Glomerular visceral epithelial cell (primary cell): ENCODE measurements at regions not wholly inside any gene's neighbourhood (a gene's known extent, or its start where the extent isn't known, plus 50 kb on each side); places are given as distances from the start of the nearest gene placed in this dataset.
"Not testable (repeated sequence)": the region's sequence is repeated elsewhere in the genome, so short reads cannot be mapped to it uniquely, and the experiment has no call there.

Experiments
- DNase-seq: peaks from one replicate; pipeline ENCODE4 v3.0.0-alpha.2; 2016; ENCODE audit errors: extremely low spot score

GRCh38 chr6:139728876-139729427, 354.5 kb upstream of the CITED2 start:
- DNase-seq, result no peak

- not testable (repeated sequence) for DNase-seq
Observed at GRCh38 chr6:139726272-139726671, 351.8 kb upstream of the CITED2 start.

GRCh38 chr6:139722530-139722929, 348.1 kb upstream of the CITED2 start:
- no peak for DNase-seq

DNA sequence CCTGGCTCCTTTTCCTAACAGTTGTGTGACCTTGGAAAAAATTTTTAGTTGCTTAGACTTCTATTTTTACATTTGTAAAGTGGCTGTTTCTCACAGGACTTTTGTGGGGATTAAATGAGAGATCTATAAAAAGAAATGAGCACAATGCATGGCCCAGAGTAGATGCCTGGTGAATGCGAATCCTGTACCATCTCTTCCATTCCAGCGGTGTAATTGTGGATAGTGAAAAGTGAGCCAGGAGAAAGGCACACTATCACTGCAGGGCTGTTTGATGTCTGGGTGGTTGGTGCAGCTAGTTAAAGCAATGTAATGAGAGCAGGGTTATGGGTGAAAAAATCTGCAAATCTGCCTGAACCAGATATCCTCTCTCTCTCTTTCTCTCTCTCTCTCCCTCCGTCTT, 347.5 kb upstream of the CITED2 start:
- no peak for DNase-seq

- no peak for DNase-seq
Observed at GRCh38 chr6:139713900-139714506, 339.6 kb upstream of the CITED2 start.

DNA sequence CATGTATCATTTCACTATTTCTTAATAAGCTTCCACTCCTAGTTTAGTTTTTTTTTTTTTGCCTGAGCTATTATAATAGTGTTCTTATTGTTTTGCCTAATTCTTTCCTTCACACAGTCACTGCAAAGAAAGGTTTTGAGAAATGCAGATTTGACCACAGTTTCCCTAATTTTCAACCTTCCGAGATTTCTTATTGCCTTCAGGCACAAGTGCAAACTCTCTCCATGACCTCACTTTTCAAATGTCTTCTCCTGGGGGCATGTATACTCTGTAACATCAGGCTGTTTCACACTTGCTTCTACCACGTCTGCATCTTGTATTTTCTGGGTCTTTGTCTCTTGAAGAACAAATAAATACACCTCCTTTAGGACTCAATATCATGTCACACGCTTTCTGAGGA, 339.0 kb upstream of the CITED2 start:
- no peak for DNase-seq

DNA sequence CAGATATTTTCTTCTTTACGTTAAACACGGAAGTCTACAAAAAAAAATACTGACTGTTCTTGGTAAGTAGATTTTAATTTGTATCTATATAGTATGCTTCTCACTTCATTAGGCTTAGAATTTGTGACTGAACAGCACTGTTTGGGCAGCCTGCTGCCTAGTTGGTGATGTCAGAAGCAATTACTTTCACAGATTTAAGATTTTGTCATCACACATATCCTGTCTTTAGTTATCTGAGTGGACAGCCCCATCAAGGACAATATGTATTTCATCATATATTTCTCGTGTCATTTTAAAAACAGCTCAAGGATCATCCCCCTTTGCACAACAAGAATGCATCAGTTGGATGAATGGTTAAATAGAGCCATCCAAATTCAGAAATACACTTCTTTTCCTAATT, 338.4 kb upstream of the CITED2 start:
- no peak for DNase-seq

DNA sequence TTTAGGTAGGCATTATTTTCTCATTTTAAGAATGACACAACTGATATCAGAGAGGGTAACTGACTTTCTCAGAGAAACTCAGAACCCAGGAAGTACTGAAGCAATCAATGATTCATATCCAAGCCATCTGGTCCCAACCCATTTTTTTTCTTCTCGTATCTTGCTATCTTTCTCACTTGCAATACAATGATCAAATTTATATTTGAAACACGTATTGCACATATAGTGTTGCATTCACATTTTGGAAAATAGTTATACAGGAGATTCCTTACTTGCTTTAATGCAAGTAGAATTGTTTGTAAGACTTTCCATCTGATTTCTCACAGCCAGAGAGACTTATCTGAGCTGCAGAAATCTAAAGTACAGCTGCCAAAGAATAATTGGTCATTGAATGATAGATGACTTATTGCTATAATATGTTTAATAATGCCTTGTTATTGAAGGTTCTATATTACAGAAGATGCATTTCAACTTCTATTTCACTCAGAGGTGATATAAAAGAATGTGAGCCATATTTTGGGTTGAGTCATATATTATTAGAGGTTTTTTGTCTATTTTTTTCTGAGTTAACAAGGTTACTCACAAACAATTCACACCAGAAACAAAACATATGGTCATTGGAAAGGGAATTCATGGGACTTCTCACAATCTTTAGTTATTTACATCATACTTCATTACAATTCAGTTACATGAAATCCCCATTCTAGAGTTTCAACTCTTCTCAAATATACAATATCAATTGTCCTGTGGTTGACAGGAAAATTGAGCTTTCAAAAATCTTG, 337.5 kb upstream of the CITED2 start:
- DNase-seq, result no peak

DNA sequence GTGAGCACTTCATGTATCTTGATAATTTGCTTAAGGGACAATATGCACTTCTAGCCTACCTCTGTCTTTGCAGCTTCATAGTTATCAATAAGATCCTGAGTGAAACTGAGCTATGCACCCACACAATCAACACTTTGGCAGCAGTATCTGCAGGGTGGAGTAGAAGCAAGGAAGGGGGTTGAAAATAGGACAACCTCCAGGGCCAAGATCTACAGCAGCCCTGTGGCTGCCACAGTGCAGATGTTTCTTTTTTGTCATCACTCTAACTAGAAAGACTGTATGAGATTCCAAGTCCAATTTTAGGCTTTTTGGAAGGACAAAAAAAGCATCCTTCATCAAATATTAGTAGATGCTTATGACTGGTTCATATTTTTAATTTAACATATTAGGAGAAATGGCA, 336.1 kb upstream of the CITED2 start:
- no peak for DNase-seq

DNA sequence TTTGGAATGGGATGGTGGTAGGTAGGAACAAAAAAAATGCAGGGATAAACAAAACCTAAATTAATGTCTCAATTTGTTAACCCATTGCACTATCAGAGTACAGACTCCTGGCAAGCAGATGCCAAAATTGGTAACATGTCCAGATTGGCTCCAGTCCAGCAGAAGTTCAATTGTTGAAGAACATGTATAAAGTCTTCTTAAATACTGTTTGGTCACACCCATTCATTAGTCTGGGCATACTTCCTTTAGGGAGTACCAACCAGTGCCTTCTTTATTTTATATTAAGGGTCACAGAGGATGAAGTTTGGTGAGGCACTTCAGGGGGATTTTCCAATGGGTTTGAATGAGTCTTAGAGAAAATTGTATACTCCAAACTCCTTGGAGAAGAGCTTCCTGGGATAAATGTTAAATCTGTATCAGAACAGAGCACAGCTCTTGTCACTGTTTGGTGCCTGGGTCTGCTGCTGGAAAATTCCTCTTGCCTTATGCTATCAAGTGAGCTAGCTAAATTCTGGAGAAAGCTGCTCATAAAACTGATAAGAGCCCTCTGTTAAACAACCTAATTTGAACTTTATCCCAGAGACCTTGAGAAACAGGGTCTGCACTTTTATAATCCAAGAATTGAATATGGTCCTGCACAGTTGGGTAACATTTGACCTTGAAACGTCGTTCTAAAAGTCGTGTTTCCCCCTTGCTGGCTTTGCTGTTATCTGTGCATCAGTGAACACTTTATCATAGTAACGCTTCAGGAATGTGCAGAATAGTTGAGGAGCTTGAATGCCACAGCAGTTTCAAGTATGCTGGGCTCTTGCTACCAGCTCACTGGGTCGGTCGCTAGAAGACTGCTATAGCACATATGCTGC, 334.1 kb upstream of the CITED2 start:
- DNase-seq, result peak; percentile 87

GRCh38 chr6:139706912-139707311, 332.5 kb upstream of the CITED2 start:
- DNase-seq, result no peak

GRCh38 chr6:139705284-139705683, 330.8 kb upstream of the CITED2 start:
- DNase-seq, result no peak

- DNase-seq, result no peak
Observed at GRCh38 chr6:139703780-139704179, 329.3 kb upstream of the CITED2 start.

GRCh38 chr6:139702706-139703105, 328.3 kb upstream of the CITED2 start:
- no peak for DNase-seq

- DNase-seq, result no peak
Observed at GRCh38 chr6:139701695-139702094, 327.2 kb upstream of the CITED2 start.

DNA sequence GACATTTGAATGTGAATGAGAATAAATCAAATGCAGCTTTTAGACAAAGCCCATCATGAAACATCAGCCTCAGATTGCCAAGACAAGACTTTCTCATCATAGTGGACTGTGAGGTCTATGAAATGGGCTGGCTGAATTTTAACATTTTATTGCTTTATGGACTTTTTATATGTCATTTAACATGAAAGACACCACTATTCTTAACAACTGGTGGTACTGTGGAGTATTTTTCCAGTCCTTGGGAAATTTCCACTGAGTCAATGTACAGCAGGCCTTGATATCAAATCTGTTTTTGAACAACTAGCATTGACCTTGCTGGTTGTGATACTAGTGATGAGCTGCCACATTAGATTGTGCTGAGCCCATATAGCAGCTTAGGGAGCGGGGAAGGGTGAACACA, 326.6 kb upstream of the CITED2 start:
- no peak for DNase-seq

DNA sequence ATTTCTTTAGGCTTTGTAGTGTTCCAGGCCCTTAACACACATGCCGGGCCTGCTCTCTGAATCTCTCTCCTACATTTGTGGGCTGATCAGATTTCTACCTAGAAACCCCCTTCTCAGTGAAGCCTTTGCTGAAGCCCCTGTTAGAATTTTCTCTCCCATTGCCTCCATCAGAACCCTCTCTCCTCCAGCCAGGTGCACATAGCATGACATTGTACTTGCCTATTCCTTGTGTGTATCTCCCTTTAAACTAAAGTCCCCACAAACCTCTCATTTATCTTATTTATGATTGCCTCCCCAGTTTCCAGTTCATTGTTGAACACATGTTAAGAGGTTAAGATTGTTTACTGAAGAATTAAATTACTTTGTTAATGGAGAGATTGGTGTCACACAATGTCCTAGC, 325.5 kb upstream of the CITED2 start:
- DNase-seq, result no peak

DNA sequence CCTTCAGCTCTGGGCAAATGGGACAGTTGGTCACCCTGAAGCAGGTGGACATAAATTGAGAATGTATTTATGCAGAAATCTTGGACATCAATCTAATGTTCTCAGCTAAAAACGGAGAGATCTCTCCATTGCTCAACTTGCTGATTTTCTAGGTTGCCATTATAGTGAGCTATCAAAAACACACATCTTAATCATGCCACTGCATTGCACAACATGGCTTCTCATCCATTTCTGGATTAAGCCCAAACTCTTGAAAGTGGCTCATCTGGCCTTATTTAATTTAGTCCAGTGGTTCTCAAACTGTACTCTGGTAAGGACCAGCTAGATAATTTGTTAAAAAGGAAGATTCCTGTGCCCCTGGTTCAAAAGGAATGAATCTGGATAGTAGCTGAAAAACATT, 324.9 kb upstream of the CITED2 start:
- DNase-seq, result no peak

- DNase-seq, result peak; percentile 18
Observed at GRCh38 chr6:139698526-139699176, 324.2 kb upstream of the CITED2 start.

- not testable (repeated sequence) for DNase-seq
Observed at GRCh38 chr6:139697856-139698255, 323.4 kb upstream of the CITED2 start.

DNA sequence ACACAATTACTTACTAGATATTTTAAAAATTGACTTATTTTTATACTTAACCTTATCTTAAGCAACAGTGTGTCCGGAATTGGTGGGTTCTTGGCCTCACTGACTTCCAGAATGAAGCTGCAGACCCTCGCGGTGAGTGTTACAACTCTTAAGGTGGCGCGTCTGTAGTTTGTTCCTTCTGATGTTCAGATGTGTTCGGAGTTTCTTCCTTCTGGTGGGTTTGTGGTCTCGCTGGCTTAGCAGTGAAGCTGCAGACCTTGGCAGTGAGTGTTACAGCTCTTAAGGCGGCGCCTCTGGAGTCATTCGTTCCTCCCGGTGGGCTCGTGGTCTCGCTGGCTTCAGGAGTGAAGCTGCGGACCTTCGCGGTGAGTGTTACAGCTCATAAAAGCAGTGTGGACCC, 322.5 kb upstream of the CITED2 start:
- not testable (repeated sequence) for DNase-seq

GRCh38 chr6:139695361-139695760, 320.9 kb upstream of the CITED2 start:
- no peak for DNase-seq
